ENCODE measurements at regions not wholly inside any gene's neighbourhood (a gene's known extent, or its start where the extent isn't known, plus 50 kb on each side); places are given as distances from the start of the nearest gene placed in this dataset.

GRCh38 chr18:59040770-59041148, 98.9 kb upstream of the SEC11C start:
- no peaks in the 10 kb centered on the region for H3F3A ChIP-seq (ENCODE audit: insufficient read depth, low read length, poor library complexity, severe bottlenecking)
- H3K27me3 ChIP-seq (ENCODE audit: insufficient read depth, low read depth, low read length) = no peaks in the 10 kb centered on the region
- no peaks in the 10 kb centered on the region for H3K9me2 ChIP-seq (ENCODE audit: insufficient read depth, low read length)
- no peak overlapping the region for H3K4me2 ChIP-seq (ENCODE audit: low read length)
- H3K9ac ChIP-seq (ENCODE audit: low read length) = no peak overlapping the region
- H4K20me1 ChIP-seq (ENCODE audit: insufficient read depth) = no peaks in the 10 kb centered on the region
- TF ChIP-seq RAD21 (conservative IDR thresholded peaks at IDR 0.05) (no peak), MXI1 (conservative IDR thresholded peaks at IDR 0.05; ENCODE audit: poor library complexity, severe bottlenecking) (no peak), EP300 (conservative IDR thresholded peaks at IDR 0.05; ENCODE audit: poor library complexity, severe bottlenecking) (no peak), SMC3 (conservative IDR thresholded peaks at IDR 0.05; ENCODE audit: poor library complexity) (no peak), TAF1 (IDR thresholded peaks at IDR 0.05; ENCODE audit: low read depth) (no peak), CTCF (IDR thresholded peaks at IDR 0.05; ENCODE audit: poor library complexity, severe bottlenecking) (no peak), EZH2 (IDR thresholded peaks at IDR 0.05; ENCODE audit: borderline replicate concordance, insufficient read depth, low read length, poor library complexity, severe bottlenecking) (no peak), POLR2AphosphoS5 (IDR thresholded peaks at IDR 0.05) (no peak)
- TF ChIP-seq, protein P1, sequence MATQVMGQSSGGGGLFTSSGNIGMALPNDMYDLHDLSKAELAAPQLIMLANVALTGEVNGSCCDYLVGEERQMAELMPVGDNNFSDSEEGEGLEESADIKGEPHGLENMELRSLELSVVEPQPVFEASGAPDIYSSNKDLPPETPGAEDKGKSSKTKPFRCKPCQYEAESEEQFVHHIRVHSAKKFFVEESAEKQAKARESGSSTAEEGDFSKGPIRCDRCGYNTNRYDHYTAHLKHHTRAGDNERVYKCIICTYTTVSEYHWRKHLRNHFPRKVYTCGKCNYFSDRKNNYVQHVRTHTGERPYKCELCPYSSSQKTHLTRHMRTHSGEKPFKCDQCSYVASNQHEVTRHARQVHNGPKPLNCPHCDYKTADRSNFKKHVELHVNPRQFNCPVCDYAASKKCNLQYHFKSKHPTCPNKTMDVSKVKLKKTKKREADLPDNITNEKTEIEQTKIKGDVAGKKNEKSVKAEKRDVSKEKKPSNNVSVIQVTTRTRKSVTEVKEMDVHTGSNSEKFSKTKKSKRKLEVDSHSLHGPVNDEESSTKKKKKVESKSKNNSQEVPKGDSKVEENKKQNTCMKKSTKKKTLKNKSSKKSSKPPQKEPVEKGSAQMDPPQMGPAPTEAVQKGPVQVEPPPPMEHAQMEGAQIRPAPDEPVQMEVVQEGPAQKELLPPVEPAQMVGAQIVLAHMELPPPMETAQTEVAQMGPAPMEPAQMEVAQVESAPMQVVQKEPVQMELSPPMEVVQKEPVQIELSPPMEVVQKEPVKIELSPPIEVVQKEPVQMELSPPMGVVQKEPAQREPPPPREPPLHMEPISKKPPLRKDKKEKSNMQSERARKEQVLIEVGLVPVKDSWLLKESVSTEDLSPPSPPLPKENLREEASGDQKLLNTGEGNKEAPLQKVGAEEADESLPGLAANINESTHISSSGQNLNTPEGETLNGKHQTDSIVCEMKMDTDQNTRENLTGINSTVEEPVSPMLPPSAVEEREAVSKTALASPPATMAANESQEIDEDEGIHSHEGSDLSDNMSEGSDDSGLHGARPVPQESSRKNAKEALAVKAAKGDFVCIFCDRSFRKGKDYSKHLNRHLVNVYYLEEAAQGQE (IDR thresholded peaks at IDR 0.05; ENCODE audit: borderline replicate concordance) = no peak
- H3K9me3 ChIP-seq (ENCODE audit: low read length) = no peaks in the 10 kb centered on the region
- H3K79me2 ChIP-seq (replicated peaks; ENCODE audit: insufficient read depth, low read length) = no peaks in the 10 kb centered on the region
- H3K4me3 ChIP-seq (ENCODE audit: low read length) = no peak overlapping the region
- no peaks in the 10 kb centered on the region for H3K36me3 ChIP-seq (ENCODE audit: insufficient read depth, low read length)
- no peak overlapping the region for H3K27ac ChIP-seq (ENCODE audit: low read length)
- H2AFZ ChIP-seq (ENCODE audit: low read depth, low read length) = no peak overlapping the region

DNA sequence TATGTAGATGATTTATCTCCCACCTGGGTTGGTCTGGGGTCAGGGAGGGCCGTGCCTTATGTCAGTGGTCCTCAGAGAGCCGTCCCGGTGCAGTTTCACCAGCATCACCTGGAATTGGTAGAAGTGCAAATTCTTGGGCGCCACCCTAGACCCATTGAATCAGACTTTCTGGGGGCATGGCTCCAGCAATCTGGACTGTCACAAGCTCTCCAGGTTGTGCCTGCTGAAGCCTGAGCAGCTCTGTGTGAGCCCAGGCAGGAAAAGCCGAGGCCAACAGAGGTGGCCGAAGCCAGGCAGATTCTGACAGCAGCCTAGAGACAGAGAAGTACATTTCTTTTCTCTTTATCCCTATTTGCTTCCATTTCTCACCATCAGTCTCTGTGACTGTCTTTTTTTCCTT, 98.4 kb upstream of the SEC11C start:
- Histone ChIP-seq H3K4me3 (ENCODE audit: low read length) (no peak overlapping the region), H3F3A (ENCODE audit: insufficient read depth, low read length, poor library complexity, severe bottlenecking) (no peaks in the 10 kb centered on the region), H3K36me3 (ENCODE audit: insufficient read depth, low read length) (no peaks in the 10 kb centered on the region), H3K9ac (ENCODE audit: low read length) (no peak overlapping the region), H3K9me2 (ENCODE audit: insufficient read depth, low read length) (no peaks in the 10 kb centered on the region), H3K79me2 (replicated peaks; ENCODE audit: insufficient read depth, low read length) (no peaks in the 10 kb centered on the region), H3K27me3 (ENCODE audit: insufficient read depth, low read depth, low read length) (no peaks in the 10 kb centered on the region), H2AFZ (ENCODE audit: low read depth, low read length) (no peak overlapping the region), H4K20me1 (ENCODE audit: insufficient read depth) (no peaks in the 10 kb centered on the region), H3K27ac (ENCODE audit: low read length) (no peak overlapping the region), H3K9me3 (ENCODE audit: low read length) (no peaks in the 10 kb centered on the region), H3K4me2 (ENCODE audit: low read length) (no peak overlapping the region)
- TF ChIP-seq CTCF (IDR thresholded peaks at IDR 0.05; ENCODE audit: poor library complexity, severe bottlenecking) = no peak
- no peak for TF ChIP-seq EP300 (conservative IDR thresholded peaks at IDR 0.05; ENCODE audit: poor library complexity, severe bottlenecking)
- no peak for TF ChIP-seq RAD21 (conservative IDR thresholded peaks at IDR 0.05)
- no peak for TF ChIP-seq MXI1 (conservative IDR thresholded peaks at IDR 0.05; ENCODE audit: poor library complexity, severe bottlenecking)
- TF ChIP-seq, protein P1 (IDR thresholded peaks at IDR 0.05; ENCODE audit: borderline replicate concordance) = no peak
- no peak for TF ChIP-seq SMC3 (conservative IDR thresholded peaks at IDR 0.05; ENCODE audit: poor library complexity)
- TF ChIP-seq POLR2AphosphoS5 (IDR thresholded peaks at IDR 0.05) = no peak
- no peak for TF ChIP-seq EZH2 (IDR thresholded peaks at IDR 0.05; ENCODE audit: borderline replicate concordance, insufficient read depth, low read length, poor library complexity, severe bottlenecking)
- no peak for TF ChIP-seq TAF1 (IDR thresholded peaks at IDR 0.05; ENCODE audit: low read depth)

All from neural cell (in vitro differentiated cells).